NCI-H748 (cell line): ENCODE measurements at regions not wholly inside any gene's neighbourhood (a gene's known extent, or its start where the extent isn't known, plus 50 kb on each side); places are given as distances from the start of the nearest gene placed in this dataset.
A peak's percentile ranks its signal among the peaks of the same experiment; 100 is the strongest.
"Not testable (repeated sequence)": the region's sequence is repeated elsewhere in the genome, so short reads cannot be mapped to it uniquely, and the experiment has no call there.

Source experiments
- DNase-seq: peaks from one replicate; lab custom pipeline; 2025; ENCODE audit not compliant: unreplicated experiment; lab: John Stamatoyannopoulos, UW

- DNase-seq, result peak; percentile 66
Measured at GRCh38 chr10:16116404-16117304, 256.3 kb upstream of the MINDY3 start.

GRCh38 chr10:16117305-16117695 lies 257.0 kb upstream of the MINDY3 start:
- no peak for DNase-seq

- no peak for DNase-seq
Measured at GRCh38 chr10:16119445-16119844, 259.1 kb upstream of the MINDY3 start.

- no peak for DNase-seq
Measured at GRCh38 chr10:16120563-16120962, 260.3 kb upstream of the MINDY3 start.

- no peak for DNase-seq
Measured at GRCh38 chr10:16141499-16141898, 281.2 kb upstream of the MINDY3 start.

GRCh38 chr10:16146993-16147392 lies 286.7 kb upstream of the MINDY3 start:
- no peak for DNase-seq

GRCh38 chr10:16155834-16156233 lies 281.0 kb upstream of the PTER start:
- DNase-seq, result peak; percentile 47

- DNase-seq, result no peak
Measured at GRCh38 chr10:16156681-16157080, 280.1 kb upstream of the PTER start.

GRCh38 chr10:16165067-16165466 lies 271.7 kb upstream of the PTER start:
- DNase-seq, result not testable (repeated sequence)

GRCh38 chr10:16182144-16182543 lies 254.7 kb upstream of the PTER start:
- peak; percentile 89 for DNase-seq

- no peak for DNase-seq
Measured at GRCh38 chr10:16182688-16183087, 254.1 kb upstream of the PTER start.

- no peak for DNase-seq
Measured at GRCh38 chr10:16184096-16184597, 252.7 kb upstream of the PTER start.

- DNase-seq, result no peak
Measured at GRCh38 chr10:16184906-16185305, 251.9 kb upstream of the PTER start.

- DNase-seq, result no peak
Measured at GRCh38 chr10:16186564-16186963, 250.2 kb upstream of the PTER start.

GRCh38 chr10:16187161-16187560 lies 249.6 kb upstream of the PTER start:
- no peak for DNase-seq

- no peak for DNase-seq
Measured at GRCh38 chr10:16192337-16192736, 244.5 kb upstream of the PTER start.

- DNase-seq, result no peak
Measured at GRCh38 chr10:16193241-16193640, 243.6 kb upstream of the PTER start.

- no peak for DNase-seq
Measured at GRCh38 chr10:16195178-16195769, 241.5 kb upstream of the PTER start.

- no peak for DNase-seq
Measured at GRCh38 chr10:16195894-16196293, 240.9 kb upstream of the PTER start.

- no peak for DNase-seq
Measured at GRCh38 chr10:16199216-16199615, 237.6 kb upstream of the PTER start.

GRCh38 chr10:16223618-16224017 lies 213.2 kb upstream of the PTER start:
- DNase-seq, result not testable (repeated sequence)

GRCh38 chr10:16227674-16228073 lies 209.1 kb upstream of the PTER start:
- DNase-seq, result no peak
